Liver (tissue), 8 donors: ENCODE measurements at regions not wholly inside any gene's neighbourhood (a gene's known extent, or its start where the extent isn't known, plus 50 kb on each side); places are given as distances from the start of the nearest gene placed in this dataset.

Experiments used
- DNase-seq: peaks from one replicate; pipeline ENCODE4 v3.0.0-alpha.2; 2017; ENCODE audit warnings: low spot score
- H3K27ac ChIP-seq, 2 donors: one replicate each; pipeline ENCODE4 v1.7.0; 2013; ENCODE audit warnings: inconsistent platforms in 2 of 2, low read length in 2 of 2, control low read depth in 1 of 2, low read depth in 1 of 2, mild to moderate bottlenecking in 1 of 2
- H3K27me3 ChIP-seq, 4 donors: one replicate each; pipeline versions ENCODE4 v1.6.1 to v1.7.0; 2013; ENCODE audit warnings: low read length in 3 of 4, inconsistent platforms in 1 of 4, mild to moderate bottlenecking in 1 of 4, moderate library complexity in 1 of 4; ENCODE audit not compliant: control insufficient read depth in 4 of 4, insufficient read depth in 4 of 4
- H3K36me3 ChIP-seq, 4 donors: one replicate each; pipeline versions ENCODE4 v1.6.1 to v1.7.0; 2013; ENCODE audit warnings: low read length in 3 of 4, mild to moderate bottlenecking in 3 of 4, low read depth in 1 of 4, moderate library complexity in 1 of 4; ENCODE audit not compliant: control insufficient read depth in 4 of 4, insufficient read depth in 3 of 4
- H3K4me1 ChIP-seq, 4 donors: one replicate each; pipeline versions ENCODE4 v1.6.1 to v1.7.0; 2013; ENCODE audit warnings: low read length in 3 of 4, mild to moderate bottlenecking in 3 of 4, moderate library complexity in 1 of 4; ENCODE audit not compliant: control insufficient read depth in 4 of 4, insufficient read depth in 4 of 4
- H3K4me3 ChIP-seq, 3 donors: one replicate each; pipeline versions ENCODE4 v1.6.1 to v1.7.0; 2013; ENCODE audit warnings: low read length in 3 of 3, control low read depth in 1 of 3, low read depth in 1 of 3, mild to moderate bottlenecking in 1 of 3
- H3K9ac ChIP-seq, 2 donors: one replicate each; pipeline ENCODE4 v1.7.0; 2013; ENCODE audit warnings: low read length in 2 of 2, mild to moderate bottlenecking in 2 of 2, moderate library complexity in 2 of 2, control low read depth in 1 of 2, low read depth in 1 of 2
- H3K9me3 ChIP-seq, 4 donors: one replicate each; pipeline versions ENCODE4 v1.6.1 to v1.7.0; 2013; ENCODE audit warnings: low read length in 3 of 4; ENCODE audit not compliant: control insufficient read depth in 4 of 4
- EGR1 ChIP-seq, 2 donors: IDR thresholded peaks; 2 replicates each; pipeline ENCODE4 v1.6.1; 2016 to 2018; ENCODE audit warnings: antibody characterized with exemption in 2 of 2, low read depth in 2 of 2
- FOXA1 ChIP-seq: IDR thresholded peaks from 2 replicates; pipeline ENCODE4 v1.6.1; 2016; ENCODE audit warnings: antibody characterized with exemption
- FOXA2 ChIP-seq: IDR thresholded peaks from 2 replicates; pipeline ENCODE4 v1.6.1; 2016; ENCODE audit warnings: antibody characterized with exemption
- GABPA ChIP-seq, 2 donors: IDR thresholded peaks in 1 of 2; conservative IDR thresholded peaks in 1 of 2; 2 replicates each; pipeline ENCODE4 v1.6.1; 2016; ENCODE audit warnings: antibody characterized with exemption in 2 of 2, mild to moderate bottlenecking in 1 of 2, moderate library complexity in 1 of 2
- HNF4G ChIP-seq: IDR thresholded peaks from 2 replicates; pipeline ENCODE4 v1.6.1; 2016; ENCODE audit warnings: antibody characterized with exemption
- JUND ChIP-seq, 2 donors: IDR thresholded peaks; 2 replicates each; pipeline ENCODE4 v1.6.1; 2016; ENCODE audit warnings: antibody characterized with exemption in 2 of 2
- NR2F2 ChIP-seq: IDR thresholded peaks from 2 replicates; pipeline ENCODE4 v1.6.1; 2016; ENCODE audit warnings: antibody characterized with exemption
- RAD21 ChIP-seq, 2 donors: IDR thresholded peaks; 2 replicates each; pipeline ENCODE4 v1.6.1; 2016; ENCODE audit warnings: antibody characterized with exemption in 2 of 2, mild to moderate bottlenecking in 2 of 2
- RXRA ChIP-seq, 2 donors: IDR thresholded peaks; 2 replicates each; pipeline ENCODE4 v1.6.1; 2017 to 2018; ENCODE audit warnings: antibody characterized with exemption in 2 of 2, mild to moderate bottlenecking in 1 of 2
- SP1 ChIP-seq: IDR thresholded peaks from 2 replicates; pipeline ENCODE4 v1.6.1; 2018; ENCODE audit warnings: antibody characterized with exemption, mild to moderate bottlenecking
- TAF1 ChIP-seq: conservative IDR thresholded peaks from 2 replicates; pipeline ENCODE4 v1.6.1; 2016; ENCODE audit warnings: antibody characterized with exemption, mild to moderate bottlenecking
- YY1 ChIP-seq: IDR thresholded peaks from 2 replicates; pipeline ENCODE4 v1.6.1; 2016; ENCODE audit warnings: antibody characterized with exemption, mild to moderate bottlenecking
- WGBS: extraction: QIAGEN DNeasy Blood & Tissue Kit; methylation state at CpG from one replicate; pipeline ENCODE4 v1.1.7; 2013; 5-methylcytosine and 5-hydroxymethylcytosine counted together
- TF ChIP-seq, protein P1 (sequence below): IDR thresholded peaks from 2 replicates; pipeline ENCODE4 v1.6.1; 2016; ENCODE audit warnings: antibody characterized with exemption, mild to moderate bottlenecking
- TF ChIP-seq, protein P2 (sequence below): IDR thresholded peaks from 2 replicates; pipeline ENCODE4 v1.6.1; 2016; ENCODE audit warnings: antibody characterized with exemption
- TF ChIP-seq, protein P3 (sequence below): fragments of 150-350 bp; IDR thresholded peaks from 2 replicates; pipeline ENCODE4 v1.5.1; 2017; ENCODE audit warnings: improper control_type of control experiment, low read depth, low read length; ENCODE audit not compliant: missing input control
- donor health status: healthy.
- donor health status: healthy.
- donor health status: healthy.
- donor health status: healthy.
- donor health status: healthy.

DNA sequence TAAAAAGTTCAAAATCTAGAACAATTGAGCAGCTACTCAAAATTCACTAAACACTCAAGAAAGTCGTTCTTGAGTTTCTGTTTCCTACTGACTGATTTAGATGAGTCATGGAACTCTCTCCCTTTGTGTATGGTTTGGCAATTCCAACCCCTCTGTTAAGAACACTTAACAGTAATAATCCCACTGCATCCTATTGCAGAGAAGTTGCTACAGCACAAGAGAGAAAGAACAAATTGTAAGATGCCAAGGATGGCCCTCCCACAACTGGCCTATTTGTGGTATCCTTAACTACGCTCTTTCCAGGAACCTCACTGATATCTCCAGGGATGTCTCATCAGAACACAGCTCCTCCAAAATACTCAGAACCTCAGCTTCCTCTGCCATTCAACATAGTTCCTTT lies 701.8 kb upstream of the TENM3 start:
- Histone ChIP-seq H3K9me3 (no peaks in the 10 kb centered on the region), H3K9ac (no peak overlapping the region), H3K36me3 (no peaks in the 10 kb centered on the region), H3K4me1 (no peaks in the 10 kb centered on the region), H3K4me3 (no peak overlapping the region), H3K27me3 (peaks cover 0 to 7% (median 0%) of the 10 kb centered on the region in 4 donors), H3K27ac (no peak overlapping the region)
- no peak for TF ChIP-seq FOXA1
- no peak for TF ChIP-seq JUND (IDR thresholded peaks at IDR 0.05)
- TF ChIP-seq RXRA (IDR thresholded peaks at IDR 0.05) = no peak
- TF ChIP-seq EGR1 (IDR thresholded peaks at IDR 0.05; ENCODE audit: low read depth in 2 of 2) = no peak
- no peak for TF ChIP-seq FOXA2
- TF ChIP-seq NR2F2 = no peak
- TF ChIP-seq, protein P1, sequence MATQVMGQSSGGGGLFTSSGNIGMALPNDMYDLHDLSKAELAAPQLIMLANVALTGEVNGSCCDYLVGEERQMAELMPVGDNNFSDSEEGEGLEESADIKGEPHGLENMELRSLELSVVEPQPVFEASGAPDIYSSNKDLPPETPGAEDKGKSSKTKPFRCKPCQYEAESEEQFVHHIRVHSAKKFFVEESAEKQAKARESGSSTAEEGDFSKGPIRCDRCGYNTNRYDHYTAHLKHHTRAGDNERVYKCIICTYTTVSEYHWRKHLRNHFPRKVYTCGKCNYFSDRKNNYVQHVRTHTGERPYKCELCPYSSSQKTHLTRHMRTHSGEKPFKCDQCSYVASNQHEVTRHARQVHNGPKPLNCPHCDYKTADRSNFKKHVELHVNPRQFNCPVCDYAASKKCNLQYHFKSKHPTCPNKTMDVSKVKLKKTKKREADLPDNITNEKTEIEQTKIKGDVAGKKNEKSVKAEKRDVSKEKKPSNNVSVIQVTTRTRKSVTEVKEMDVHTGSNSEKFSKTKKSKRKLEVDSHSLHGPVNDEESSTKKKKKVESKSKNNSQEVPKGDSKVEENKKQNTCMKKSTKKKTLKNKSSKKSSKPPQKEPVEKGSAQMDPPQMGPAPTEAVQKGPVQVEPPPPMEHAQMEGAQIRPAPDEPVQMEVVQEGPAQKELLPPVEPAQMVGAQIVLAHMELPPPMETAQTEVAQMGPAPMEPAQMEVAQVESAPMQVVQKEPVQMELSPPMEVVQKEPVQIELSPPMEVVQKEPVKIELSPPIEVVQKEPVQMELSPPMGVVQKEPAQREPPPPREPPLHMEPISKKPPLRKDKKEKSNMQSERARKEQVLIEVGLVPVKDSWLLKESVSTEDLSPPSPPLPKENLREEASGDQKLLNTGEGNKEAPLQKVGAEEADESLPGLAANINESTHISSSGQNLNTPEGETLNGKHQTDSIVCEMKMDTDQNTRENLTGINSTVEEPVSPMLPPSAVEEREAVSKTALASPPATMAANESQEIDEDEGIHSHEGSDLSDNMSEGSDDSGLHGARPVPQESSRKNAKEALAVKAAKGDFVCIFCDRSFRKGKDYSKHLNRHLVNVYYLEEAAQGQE = no peak
- TF ChIP-seq, protein P2, sequence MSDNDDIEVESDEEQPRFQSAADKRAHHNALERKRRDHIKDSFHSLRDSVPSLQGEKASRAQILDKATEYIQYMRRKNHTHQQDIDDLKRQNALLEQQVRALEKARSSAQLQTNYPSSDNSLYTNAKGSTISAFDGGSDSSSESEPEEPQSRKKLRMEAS = no peak
- no peak for TF ChIP-seq HNF4G
- no peak for TF ChIP-seq SP1
- TF ChIP-seq GABPA (IDR thresholded peaks at IDR 0.05 in 1 of 2, conservative IDR thresholded peaks at IDR 0.05 in 1 of 2) = no peak
- TF ChIP-seq YY1 = no peak
- TF ChIP-seq TAF1 = no peak
- TF ChIP-seq RAD21 (IDR thresholded peaks at IDR 0.05) = no peak
- TF ChIP-seq, protein P3, sequence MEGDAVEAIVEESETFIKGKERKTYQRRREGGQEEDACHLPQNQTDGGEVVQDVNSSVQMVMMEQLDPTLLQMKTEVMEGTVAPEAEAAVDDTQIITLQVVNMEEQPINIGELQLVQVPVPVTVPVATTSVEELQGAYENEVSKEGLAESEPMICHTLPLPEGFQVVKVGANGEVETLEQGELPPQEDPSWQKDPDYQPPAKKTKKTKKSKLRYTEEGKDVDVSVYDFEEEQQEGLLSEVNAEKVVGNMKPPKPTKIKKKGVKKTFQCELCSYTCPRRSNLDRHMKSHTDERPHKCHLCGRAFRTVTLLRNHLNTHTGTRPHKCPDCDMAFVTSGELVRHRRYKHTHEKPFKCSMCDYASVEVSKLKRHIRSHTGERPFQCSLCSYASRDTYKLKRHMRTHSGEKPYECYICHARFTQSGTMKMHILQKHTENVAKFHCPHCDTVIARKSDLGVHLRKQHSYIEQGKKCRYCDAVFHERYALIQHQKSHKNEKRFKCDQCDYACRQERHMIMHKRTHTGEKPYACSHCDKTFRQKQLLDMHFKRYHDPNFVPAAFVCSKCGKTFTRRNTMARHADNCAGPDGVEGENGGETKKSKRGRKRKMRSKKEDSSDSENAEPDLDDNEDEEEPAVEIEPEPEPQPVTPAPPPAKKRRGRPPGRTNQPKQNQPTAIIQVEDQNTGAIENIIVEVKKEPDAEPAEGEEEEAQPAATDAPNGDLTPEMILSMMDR = no peak
- DNase-seq = no peak
- 83% methylated on average over 2 of the region's 2 CpGs for WGBS

DNA sequence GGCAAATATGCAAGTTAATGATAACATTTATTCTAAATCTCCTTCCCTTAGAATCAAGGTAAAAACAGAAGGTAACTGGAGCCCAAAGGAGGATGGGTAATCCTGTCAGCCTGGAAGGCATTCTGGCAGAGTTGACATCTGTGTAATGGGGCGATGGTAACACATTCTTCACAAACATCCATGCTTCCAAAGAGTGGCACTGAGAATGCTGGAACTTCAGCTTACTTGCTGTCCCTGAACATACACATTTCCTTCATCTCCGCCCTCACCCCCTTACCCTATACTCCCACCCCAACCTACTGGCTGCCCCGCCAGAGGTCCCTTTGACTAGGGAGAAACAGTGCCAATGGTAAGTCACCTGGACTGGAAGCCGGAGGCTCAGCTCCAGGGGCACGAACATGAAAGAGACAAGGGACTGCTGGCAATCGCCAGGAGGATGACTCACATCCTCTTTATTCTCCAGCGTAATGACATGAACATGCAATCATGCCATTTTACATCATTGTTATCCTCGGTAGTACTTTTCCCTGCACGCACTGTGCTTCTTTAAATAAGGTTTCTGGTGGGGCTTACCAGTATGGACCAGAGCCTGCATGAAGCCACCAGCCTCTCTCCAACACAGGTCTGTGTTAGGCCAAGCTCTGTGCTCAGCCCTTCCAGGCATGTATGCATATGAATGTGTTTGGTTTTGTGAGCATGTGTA lies 694.2 kb upstream of the TENM3 start:
- H3K4me3 ChIP-seq = no peak overlapping the region
- no peak for TF ChIP-seq GABPA (IDR thresholded peaks at IDR 0.05 in 1 of 2, conservative IDR thresholded peaks at IDR 0.05 in 1 of 2)
- WGBS = 85% methylated on average over 9 of the region's 9 CpGs
- H3K27me3 ChIP-seq = peaks cover 0 to 3% (median 0%) of the 10 kb centered on the region in 4 donors
- H3K9ac ChIP-seq = no peak overlapping the region
- H3K4me1 ChIP-seq = no peaks in the 10 kb centered on the region
- DNase-seq = no peak
- H3K27ac ChIP-seq = no peak overlapping the region
- no peaks in the 10 kb centered on the region for H3K36me3 ChIP-seq
- no peaks in the 10 kb centered on the region for H3K9me3 ChIP-seq
